Activated B cell treated with CpG ODN at 0.5 μM for 24 hours (primary cell): ENCODE measurements at regions not wholly inside any gene's neighbourhood (a gene's known extent, or its start where the extent isn't known, plus 50 kb on each side); places are given as distances from the start of the nearest gene placed in this dataset.
"Not testable (repeated sequence)": the region's sequence is repeated elsewhere in the genome, so short reads cannot be mapped to it uniquely, and the experiment has no call there.

Experiments used
- ATAC-seq: fragments of 200-7000 bp; cut with Tn5 transposase; one replicate; pipeline ENCODE4 v1.10.0; 2021; ENCODE audit warnings: low read depth, mild to moderate bottlenecking, moderate library complexity
- CTCF ChIA-PET: fragments of 350-600 bp; sonication (Branson Sonifier 250); formaldehyde crosslinking; loops from one replicate; lab custom pipeline; 2021; ENCODE audit warnings: antibody characterized with exemption; lab: Charles Lee
- POLR2A ChIA-PET: fragments of 350-600 bp; sonication (Branson Sonifier 250); formaldehyde crosslinking; loops from one replicate; lab custom pipeline; 2021; ENCODE audit warnings: antibody characterized with exemption; lab: Charles Lee
- DNase-seq: peaks from one replicate; pipeline ENCODE4 v3.0.0; 2022
- H3K27ac Mint-ChIP-seq: one replicate; pipeline ENCODE4 v1.8.0; 2020; ENCODE audit warnings: mixed read lengths
- H3K27me3 Mint-ChIP-seq: one replicate; pipeline ENCODE4 v1.8.0; 2021; ENCODE audit warnings: mixed read lengths
- H3K36me3 Mint-ChIP-seq: one replicate; pipeline ENCODE4 v1.8.0; 2021; ENCODE audit warnings: low read depth, mixed read lengths
- H3K4me1 Mint-ChIP-seq: one replicate; pipeline ENCODE4 v1.8.0; 2021; ENCODE audit warnings: mixed read lengths
- H3K4me3 Mint-ChIP-seq: one replicate; pipeline ENCODE4 v1.8.0; 2020; ENCODE audit warnings: mild to moderate bottlenecking, mixed read lengths
- H3K9me3 Mint-ChIP-seq: one replicate; pipeline ENCODE4 v1.8.0; 2020; ENCODE audit warnings: mixed read lengths
- CTCF ChIP-seq: fragments of 200-600 bp; IDR thresholded peaks from one replicate; pipeline ENCODE4 v1.8.0; 2022; ENCODE audit warnings: antibody characterized with exemption, mild to moderate bottlenecking
- intact Hi-C: fragments of 100-400 bp; cut with micrococcal nuclease; formaldehyde crosslinking; loops from one replicate; pipeline ENCODE4 v1.15.1; 2024

- Mint-ChIP-seq H3K4me1 (no peaks in the 10 kb centered on the region), H3K27ac (no peak overlapping the region), H3K36me3 (no peaks in the 10 kb centered on the region), H3K9me3 (peaks cover 2% of the 10 kb centered on the region), H3K27me3 (peaks cover 2% of the 10 kb centered on the region), H3K4me3 (no peak overlapping the region)
- ChIA-PET POLR2A (no interaction called here), CTCF (no interaction called here)
- TF ChIP-seq CTCF: no peak
- intact Hi-C loops: no loop called here
- DNase-seq (no peak), ATAC-seq (no peak)
Measured at GRCh38 chr10:124320778-124321432, 97.8 kb downstream of the OAT start.

- Mint-ChIP-seq H3K9me3 (peaks cover 2% of the 10 kb centered on the region), H3K27me3 (no peaks in the 10 kb centered on the region), H3K4me1 (no peaks in the 10 kb centered on the region), H3K36me3 (no peaks in the 10 kb centered on the region), H3K27ac (no peak overlapping the region), H3K4me3 (no peak overlapping the region)
- ChIA-PET POLR2A (no interaction called here), CTCF (no interaction called here)
- no peak for TF ChIP-seq CTCF
- DNase-seq: no peak
- intact Hi-C loops: no loop called here
- ATAC-seq: no peak
Measured at GRCh38 chr10:124319926-124320391, 98.8 kb downstream of the OAT start.

DNA sequence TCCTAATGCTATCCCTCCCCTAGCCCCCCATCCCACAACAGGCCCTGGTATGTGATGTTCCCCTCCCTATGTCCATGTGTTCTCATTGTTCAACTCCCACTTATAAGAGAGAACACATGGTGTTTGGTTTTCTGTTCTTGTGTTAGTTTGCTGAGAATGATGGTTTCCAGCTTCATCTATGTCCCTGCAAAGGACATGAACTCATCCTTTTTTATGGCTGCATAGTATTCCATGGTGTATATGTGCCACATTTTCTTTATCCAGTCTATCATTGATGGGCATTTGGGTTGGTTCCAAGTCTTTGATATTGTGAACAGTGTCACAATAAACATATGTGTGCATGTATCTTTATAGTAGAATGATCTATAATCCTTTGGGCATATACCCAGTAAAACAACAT is 99.2 kb downstream of the OAT start:
- ATAC-seq, H3K27ac Mint-ChIP-seq, H3K4me3 Mint-ChIP-seq, DNase-seq, CTCF ChIA-PET, H3K4me1 Mint-ChIP-seq, intact Hi-C loops, H3K27me3 Mint-ChIP-seq, POLR2A ChIA-PET, H3K36me3 Mint-ChIP-seq, H3K9me3 Mint-ChIP-seq: not testable (repeated sequence)

DNA sequence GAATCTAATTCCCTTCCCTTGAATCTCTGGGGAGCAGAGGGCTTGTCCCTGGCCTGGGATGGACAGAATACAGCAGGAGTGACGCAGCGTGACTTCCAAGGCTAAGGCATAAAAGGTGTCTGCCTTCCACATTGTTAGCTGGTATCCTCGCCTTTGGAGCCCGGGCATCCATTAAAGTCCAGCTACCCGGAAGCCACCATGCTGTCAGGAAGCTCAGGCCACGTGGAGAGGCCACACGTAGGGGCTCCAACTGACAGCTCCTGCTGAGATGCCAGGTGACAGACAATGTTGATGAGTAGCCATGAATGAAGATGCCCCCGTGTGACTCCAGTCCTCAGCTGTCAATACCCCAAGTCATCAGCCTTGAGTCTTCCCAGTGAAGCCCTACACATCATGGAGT is 99.9 kb downstream of the OAT start:
- H3K4me1 Mint-ChIP-seq: no peaks in the 10 kb centered on the region
- peaks cover 2% of the 10 kb centered on the region for H3K9me3 Mint-ChIP-seq
- intact Hi-C loops: no loop called here
- H3K27me3 Mint-ChIP-seq: no peaks in the 10 kb centered on the region
- H3K4me3 Mint-ChIP-seq: no peak overlapping the region
- no peak for TF ChIP-seq CTCF
- DNase-seq (no peak), ATAC-seq (no peak)
- no peaks in the 10 kb centered on the region for H3K36me3 Mint-ChIP-seq
- CTCF ChIA-PET: no interaction called here
- no peak overlapping the region for H3K27ac Mint-ChIP-seq
- POLR2A ChIA-PET: no interaction called here

- intact Hi-C loops: no loop called here
- Mint-ChIP-seq H3K36me3 (no peaks in the 10 kb centered on the region), H3K4me1 (no peaks in the 10 kb centered on the region), H3K4me3 (no peak overlapping the region), H3K9me3 (peaks cover 2% of the 10 kb centered on the region), H3K27ac (no peak overlapping the region), H3K27me3 (no peaks in the 10 kb centered on the region)
- ATAC-seq: no peak
- no peak for TF ChIP-seq CTCF
- no peak for DNase-seq
- ChIA-PET CTCF (no interaction called here), POLR2A (no interaction called here)
Measured at GRCh38 chr10:124318076-124318475, 100.6 kb downstream of the OAT start.

GRCh38 chr10:124316326-124316725 is 102.4 kb downstream of the OAT start:
- Mint-ChIP-seq H3K36me3 (no peaks in the 10 kb centered on the region), H3K27ac (no peak overlapping the region), H3K27me3 (no peaks in the 10 kb centered on the region), H3K9me3 (peaks cover 2% of the 10 kb centered on the region), H3K4me1 (no peaks in the 10 kb centered on the region), H3K4me3 (no peak overlapping the region)
- ChIA-PET POLR2A (no interaction called here), CTCF (no interaction called here)
- no peak for DNase-seq
- no peak for ATAC-seq
- intact Hi-C loops: no loop called here
- no peak for TF ChIP-seq CTCF
